GM23338 (cell line): ENCODE measurements at regions not wholly inside any gene's neighbourhood (a gene's known extent, or its start where the extent isn't known, plus 50 kb on each side); places are given as distances from the start of the nearest gene placed in this dataset.

Experiments
- EZH2phosphoT487 ChIP-seq: fragments of 200-600 bp; sonication (generic); IDR thresholded peaks from one replicate; pipeline ENCODE4 v1.8.1; 2018; ENCODE audit warnings: antibody characterized with exemption; ENCODE audit not compliant: unreplicated experiment
- POLR2AphosphoS5 ChIP-seq: IDR thresholded peaks from 2 replicates; pipeline ENCODE4 v1.6.1; 2016; ENCODE audit warnings: antibody characterized with exemption, low read depth
- ZNF331 ChIP-seq: fragments of 250-450 bp; sonication (Bioruptor Pico); IDR thresholded peaks from 2 replicates; pipeline ENCODE4 v1.5.0; 2020; ENCODE audit warnings: low read depth, mild to moderate bottlenecking, moderate library complexity
- TF ChIP-seq, protein P1 (sequence below), 2 experiments: fragments of 200-600 bp in 1 of 2; sonication (generic) in 1 of 2; conservative IDR thresholded peaks; 2 replicates each; pipeline versions ENCODE4 v1.5.1 to v1.6.1; 2016 to 2017; ENCODE audit warnings: antibody characterized with exemption in 2 of 2, low read depth in 2 of 2, mild to moderate bottlenecking in 2 of 2, moderate library complexity in 1 of 2
- TF ChIP-seq, protein P2 (sequence below): IDR thresholded peaks from one replicate; pipeline ENCODE4 v1.6.1; 2018; ENCODE audit warnings: antibody characterized with exemption; ENCODE audit not compliant: unreplicated experiment

DNA sequence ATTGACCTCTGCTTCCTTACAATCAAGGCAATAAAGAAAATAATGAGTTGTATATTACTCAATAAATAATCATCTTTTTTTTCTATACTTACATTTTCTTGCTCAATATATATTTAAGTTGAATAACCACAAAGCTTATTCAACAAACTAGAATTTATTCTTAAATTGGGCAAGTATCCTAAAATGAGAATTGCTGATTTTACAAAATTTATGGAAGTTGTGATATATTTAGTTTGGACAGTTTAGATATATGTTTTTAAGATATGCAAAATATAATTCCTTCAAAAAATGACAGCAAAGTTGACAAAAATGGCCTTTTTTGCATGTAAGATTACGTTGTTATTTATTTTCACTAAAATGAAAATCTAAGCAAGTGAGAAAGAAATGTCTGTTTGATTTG is 305.7 kb upstream of the GRIN3A start:
- TF ChIP-seq, protein P1, sequence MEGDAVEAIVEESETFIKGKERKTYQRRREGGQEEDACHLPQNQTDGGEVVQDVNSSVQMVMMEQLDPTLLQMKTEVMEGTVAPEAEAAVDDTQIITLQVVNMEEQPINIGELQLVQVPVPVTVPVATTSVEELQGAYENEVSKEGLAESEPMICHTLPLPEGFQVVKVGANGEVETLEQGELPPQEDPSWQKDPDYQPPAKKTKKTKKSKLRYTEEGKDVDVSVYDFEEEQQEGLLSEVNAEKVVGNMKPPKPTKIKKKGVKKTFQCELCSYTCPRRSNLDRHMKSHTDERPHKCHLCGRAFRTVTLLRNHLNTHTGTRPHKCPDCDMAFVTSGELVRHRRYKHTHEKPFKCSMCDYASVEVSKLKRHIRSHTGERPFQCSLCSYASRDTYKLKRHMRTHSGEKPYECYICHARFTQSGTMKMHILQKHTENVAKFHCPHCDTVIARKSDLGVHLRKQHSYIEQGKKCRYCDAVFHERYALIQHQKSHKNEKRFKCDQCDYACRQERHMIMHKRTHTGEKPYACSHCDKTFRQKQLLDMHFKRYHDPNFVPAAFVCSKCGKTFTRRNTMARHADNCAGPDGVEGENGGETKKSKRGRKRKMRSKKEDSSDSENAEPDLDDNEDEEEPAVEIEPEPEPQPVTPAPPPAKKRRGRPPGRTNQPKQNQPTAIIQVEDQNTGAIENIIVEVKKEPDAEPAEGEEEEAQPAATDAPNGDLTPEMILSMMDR (conservative IDR thresholded peaks at IDR 0.05; ENCODE audit: low read depth in 2 of 2): no peak
- no peak for TF ChIP-seq POLR2AphosphoS5
- TF ChIP-seq ZNF331 (CRISPR knock-in tag): no peak
- TF ChIP-seq EZH2phosphoT487: no peak
- TF ChIP-seq, protein P2, sequence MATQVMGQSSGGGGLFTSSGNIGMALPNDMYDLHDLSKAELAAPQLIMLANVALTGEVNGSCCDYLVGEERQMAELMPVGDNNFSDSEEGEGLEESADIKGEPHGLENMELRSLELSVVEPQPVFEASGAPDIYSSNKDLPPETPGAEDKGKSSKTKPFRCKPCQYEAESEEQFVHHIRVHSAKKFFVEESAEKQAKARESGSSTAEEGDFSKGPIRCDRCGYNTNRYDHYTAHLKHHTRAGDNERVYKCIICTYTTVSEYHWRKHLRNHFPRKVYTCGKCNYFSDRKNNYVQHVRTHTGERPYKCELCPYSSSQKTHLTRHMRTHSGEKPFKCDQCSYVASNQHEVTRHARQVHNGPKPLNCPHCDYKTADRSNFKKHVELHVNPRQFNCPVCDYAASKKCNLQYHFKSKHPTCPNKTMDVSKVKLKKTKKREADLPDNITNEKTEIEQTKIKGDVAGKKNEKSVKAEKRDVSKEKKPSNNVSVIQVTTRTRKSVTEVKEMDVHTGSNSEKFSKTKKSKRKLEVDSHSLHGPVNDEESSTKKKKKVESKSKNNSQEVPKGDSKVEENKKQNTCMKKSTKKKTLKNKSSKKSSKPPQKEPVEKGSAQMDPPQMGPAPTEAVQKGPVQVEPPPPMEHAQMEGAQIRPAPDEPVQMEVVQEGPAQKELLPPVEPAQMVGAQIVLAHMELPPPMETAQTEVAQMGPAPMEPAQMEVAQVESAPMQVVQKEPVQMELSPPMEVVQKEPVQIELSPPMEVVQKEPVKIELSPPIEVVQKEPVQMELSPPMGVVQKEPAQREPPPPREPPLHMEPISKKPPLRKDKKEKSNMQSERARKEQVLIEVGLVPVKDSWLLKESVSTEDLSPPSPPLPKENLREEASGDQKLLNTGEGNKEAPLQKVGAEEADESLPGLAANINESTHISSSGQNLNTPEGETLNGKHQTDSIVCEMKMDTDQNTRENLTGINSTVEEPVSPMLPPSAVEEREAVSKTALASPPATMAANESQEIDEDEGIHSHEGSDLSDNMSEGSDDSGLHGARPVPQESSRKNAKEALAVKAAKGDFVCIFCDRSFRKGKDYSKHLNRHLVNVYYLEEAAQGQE: no peak
